Stimulated activated naive B cell treated with anti-CD40 and anti-IgM and Interleukin-4, amounts not matched to agents 10 μg/mL and 1 μg/mL and 100 μg/mL, for 72 hours (primary cell): ENCODE measurements at regions not wholly inside any gene's neighbourhood (a gene's known extent, or its start where the extent isn't known, plus 50 kb on each side); places are given as distances from the start of the nearest gene placed in this dataset.

Experiments
- ATAC-seq, 2 donors: fragments of 150-1000 bp; cut with Tn5 transposase; replicated peaks; 2 replicates each; pipeline ENCODE4 v1.10.0; 2021; ENCODE audit warnings: moderate library complexity in 1 of 2
- DNase-seq: peaks from one replicate; pipeline ENCODE4 v3.0.0; 2021
- H3K27ac Mint-ChIP-seq: one replicate; pipeline ENCODE4 v1.8.0; 2022; ENCODE audit warnings: mild to moderate bottlenecking, mixed read lengths
- H3K27me3 Mint-ChIP-seq, 2 donors: one replicate each; pipeline ENCODE4 v1.8.0; 2022; ENCODE audit warnings: mixed read lengths in 2 of 2
- H3K36me3 Mint-ChIP-seq, 2 donors: one replicate each; pipeline ENCODE4 v1.8.0; 2022; ENCODE audit warnings: mixed read lengths in 2 of 2, mild to moderate bottlenecking in 1 of 2
- H3K4me1 Mint-ChIP-seq, 2 donors: one replicate each; pipeline ENCODE4 v1.8.0; 2022; ENCODE audit warnings: mixed read lengths in 2 of 2, mild to moderate bottlenecking in 1 of 2
- H3K4me3 Mint-ChIP-seq, 2 donors: one replicate each; pipeline ENCODE4 v1.8.0; 2022; ENCODE audit warnings: mild to moderate bottlenecking in 2 of 2, mixed read lengths in 2 of 2, moderate library complexity in 1 of 2
- H3K9me3 Mint-ChIP-seq, 2 donors: one replicate each; pipeline ENCODE4 v1.8.0; 2022; ENCODE audit warnings: mixed read lengths in 2 of 2, mild to moderate bottlenecking in 1 of 2

DNA sequence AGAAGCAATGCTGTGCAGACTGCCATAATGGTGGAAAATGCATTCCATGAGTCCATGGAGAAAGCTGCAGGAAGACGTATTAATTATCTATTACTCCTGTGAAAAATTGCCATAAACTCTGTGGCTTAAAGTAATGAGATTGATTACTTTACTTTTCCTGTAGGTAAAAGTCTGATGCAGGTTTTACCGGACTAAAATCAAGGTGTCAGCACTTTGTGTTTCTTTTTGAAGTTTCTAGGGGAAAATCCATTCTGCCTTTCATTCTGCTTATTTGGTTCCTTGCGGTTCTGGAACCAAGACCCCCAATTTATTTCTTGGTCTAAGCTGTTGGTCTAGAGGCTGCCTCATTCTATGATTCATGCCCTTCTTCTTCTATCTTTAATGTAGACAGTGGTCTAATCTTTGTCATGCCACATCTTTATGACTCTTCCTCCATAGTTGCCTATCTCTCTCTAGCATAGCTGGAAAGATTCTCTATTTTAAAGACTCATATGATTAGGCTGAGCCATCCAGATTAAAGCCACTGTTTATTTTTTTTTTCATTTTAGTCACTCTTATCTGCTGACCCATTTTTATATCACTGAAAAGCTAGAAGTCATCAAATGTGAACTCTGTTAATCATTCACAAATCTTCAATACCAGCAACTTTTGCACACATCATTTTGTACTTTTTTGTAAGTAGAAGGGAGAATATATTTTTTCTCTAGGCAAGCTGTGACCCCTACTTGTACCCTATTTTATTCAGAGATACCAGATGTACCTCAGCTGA lies 2056.4 kb downstream of the PCDH7 start:
- no peaks in the 10 kb centered on the region for H3K4me1 Mint-ChIP-seq

DNA sequence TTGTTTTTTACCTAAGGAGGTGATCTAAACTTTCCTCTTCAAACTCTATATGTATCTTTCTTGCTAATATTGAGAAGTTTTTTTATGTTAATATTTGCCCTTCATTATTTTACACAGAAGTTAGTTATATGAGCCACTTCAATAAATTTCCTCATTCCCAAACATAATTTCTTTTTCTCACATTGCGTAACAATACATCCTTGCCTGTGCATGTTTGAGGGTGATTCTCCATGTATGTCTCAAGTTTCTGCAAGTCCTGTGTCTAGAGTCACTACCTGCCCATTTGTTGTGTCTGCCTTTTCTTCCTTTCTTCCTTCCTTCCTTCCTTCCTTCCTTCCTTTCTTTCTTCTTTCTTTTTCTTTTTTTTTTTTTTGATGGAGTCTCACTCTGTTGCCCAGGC lies 2057.9 kb downstream of the PCDH7 start:
- peaks cover 0 to 3% of the 10 kb centered on the region in 2 donors for H3K9me3 Mint-ChIP-seq
- H3K36me3 Mint-ChIP-seq: no peaks in the 10 kb centered on the region
- DNase-seq (no peak), ATAC-seq (no peak)
- H3K27ac Mint-ChIP-seq: no peak overlapping the region
- no peaks in the 10 kb centered on the region for H3K4me1 Mint-ChIP-seq
- no peaks in the 10 kb centered on the region for H3K27me3 Mint-ChIP-seq
- H3K4me3 Mint-ChIP-seq: no peak overlapping the region

More for the DNA sequence above, 2056.4 kb downstream of the PCDH7 start:
- H3K36me3 Mint-ChIP-seq: no peaks in the 10 kb centered on the region
- DNase-seq (no peak), ATAC-seq (no peak)
- no peak overlapping the region for H3K27ac Mint-ChIP-seq
- H3K9me3 Mint-ChIP-seq: peaks cover 0 to 7% of the 10 kb centered on the region in 2 donors
- H3K27me3 Mint-ChIP-seq: no peaks in the 10 kb centered on the region
- H3K4me3 Mint-ChIP-seq: no peak overlapping the region

DNA sequence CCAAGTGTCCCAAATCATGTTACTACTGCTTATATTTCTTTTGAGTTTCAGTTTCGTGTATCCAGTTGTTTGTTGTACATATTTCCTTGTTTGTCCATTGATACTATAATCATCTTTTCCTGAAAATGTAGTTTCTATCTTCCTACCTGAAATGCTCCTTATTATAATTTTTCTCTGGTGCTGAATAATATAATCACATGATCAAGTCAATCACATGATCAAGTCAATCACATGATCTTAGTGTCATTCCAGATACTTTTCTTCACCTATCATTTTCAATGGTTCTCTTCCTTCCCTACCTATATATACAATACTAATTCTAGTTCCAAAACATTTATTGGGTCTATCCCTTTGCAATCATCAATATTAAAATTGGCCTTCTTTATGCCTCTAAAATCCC lies 2058.8 kb downstream of the PCDH7 start:
- no peak for ATAC-seq
- Mint-ChIP-seq H3K4me3 (no peak overlapping the region), H3K9me3 (peaks cover 0 to 3% of the 10 kb centered on the region in 2 donors), H3K27me3 (no peaks in the 10 kb centered on the region), H3K4me1 (no peaks in the 10 kb centered on the region), H3K36me3 (no peaks in the 10 kb centered on the region), H3K27ac (no peak overlapping the region)
- no peak for DNase-seq

DNA sequence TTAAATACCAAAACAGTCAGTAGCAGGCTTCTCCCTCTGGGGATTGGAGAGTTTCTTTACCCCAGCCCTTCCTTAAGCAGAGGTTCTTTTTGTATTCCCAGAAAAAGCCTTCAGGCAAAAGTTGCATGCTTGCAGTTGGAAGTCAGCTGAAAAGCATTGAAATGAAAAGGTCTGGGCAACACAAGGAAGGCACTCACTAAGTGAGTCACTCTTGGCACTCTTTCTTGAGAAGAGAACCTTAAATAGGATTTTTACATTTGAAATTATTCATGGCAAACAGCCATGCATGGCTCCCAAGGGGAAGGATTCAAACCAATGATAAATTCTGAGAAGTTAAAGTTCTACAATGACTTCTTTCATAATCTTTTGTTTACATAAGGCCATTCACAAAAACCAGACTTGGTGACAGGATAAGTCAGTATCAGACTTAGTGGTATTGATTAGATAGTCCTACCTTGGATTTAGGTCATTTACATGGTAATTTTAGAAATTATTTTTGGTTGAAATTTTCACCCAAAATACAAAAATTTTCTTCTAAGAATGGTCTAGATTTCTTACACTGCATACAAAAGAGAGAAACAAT lies 2068.9 kb downstream of the PCDH7 start:
- H3K4me3 Mint-ChIP-seq: no peak overlapping the region
- no peaks in the 10 kb centered on the region for H3K27me3 Mint-ChIP-seq
- DNase-seq (no peak), ATAC-seq (no peak)
- no peaks in the 10 kb centered on the region for H3K4me1 Mint-ChIP-seq
- no peaks in the 10 kb centered on the region for H3K9me3 Mint-ChIP-seq
- no peak overlapping the region for H3K27ac Mint-ChIP-seq
- no peaks in the 10 kb centered on the region for H3K36me3 Mint-ChIP-seq

DNA sequence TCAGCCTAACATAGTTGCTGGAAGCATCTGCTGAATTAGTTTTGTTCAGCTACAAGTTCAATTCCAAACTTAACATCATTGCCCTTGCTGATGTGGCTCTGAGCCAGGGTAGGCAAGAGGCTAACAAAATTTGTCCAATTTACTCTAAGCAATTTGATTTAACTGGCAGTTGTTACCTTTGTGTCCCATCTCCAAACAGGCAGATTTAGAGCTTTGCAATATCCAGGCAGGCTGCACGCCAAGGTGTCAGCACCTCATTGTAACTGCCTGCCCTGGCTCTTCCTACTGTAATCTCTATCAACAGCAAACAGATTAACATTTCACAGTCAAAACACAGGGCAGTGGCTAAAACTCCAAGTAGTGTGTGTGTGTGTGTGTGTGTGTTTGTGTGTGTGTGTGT lies 2070.6 kb downstream of the PCDH7 start:
- no peaks in the 10 kb centered on the region for H3K4me1 Mint-ChIP-seq
- no peak overlapping the region for H3K4me3 Mint-ChIP-seq
- DNase-seq (no peak), ATAC-seq (no peak)
- H3K36me3 Mint-ChIP-seq: no peaks in the 10 kb centered on the region
- H3K27ac Mint-ChIP-seq: no peak overlapping the region
- H3K27me3 Mint-ChIP-seq: no peaks in the 10 kb centered on the region
- no peaks in the 10 kb centered on the region for H3K9me3 Mint-ChIP-seq

DNA sequence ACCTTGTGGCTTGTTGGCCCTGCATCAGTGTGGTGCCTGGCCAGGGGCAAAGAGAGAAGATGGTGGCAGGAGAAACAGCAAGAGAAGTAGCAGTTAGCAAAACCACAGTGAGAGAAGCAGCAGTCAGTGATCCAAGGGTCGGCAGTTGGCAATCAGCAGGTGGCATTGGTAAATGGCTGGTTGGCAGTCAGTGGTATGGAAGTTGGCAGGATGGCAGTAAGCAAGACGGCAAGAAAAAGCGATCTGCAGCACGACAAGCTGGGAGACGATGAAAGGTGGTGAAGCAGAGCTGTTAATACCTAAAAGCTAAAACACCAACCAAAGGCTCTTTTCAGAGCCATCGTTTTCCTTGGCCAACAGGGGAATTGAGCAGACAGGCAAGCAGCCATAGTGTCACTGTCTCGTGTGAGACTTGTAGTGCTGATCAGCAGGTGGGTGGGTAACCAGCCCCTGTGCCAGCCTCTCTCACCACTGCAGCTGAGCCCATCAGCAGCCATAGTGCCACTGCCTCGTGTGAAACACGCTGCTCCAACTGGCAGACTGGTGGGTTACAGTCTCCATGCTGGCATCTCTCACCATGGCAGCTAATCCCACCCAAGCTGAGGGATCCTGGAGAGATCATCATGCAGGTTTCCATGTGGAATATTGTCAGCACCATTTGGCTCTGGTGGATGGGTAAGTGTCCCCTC lies 2078.4 kb downstream of the PCDH7 start:
- H3K4me3 Mint-ChIP-seq: no peak overlapping the region
- no peak for DNase-seq
- no peaks in the 10 kb centered on the region for H3K27me3 Mint-ChIP-seq
- H3K9me3 Mint-ChIP-seq: peaks cover 3 to 4% of the 10 kb centered on the region in 2 donors
- peak in 1 of 2 donors; percentile 14 for ATAC-seq
- H3K27ac Mint-ChIP-seq: no peak overlapping the region
- H3K4me1 Mint-ChIP-seq: no peaks in the 10 kb centered on the region
- H3K36me3 Mint-ChIP-seq: no peaks in the 10 kb centered on the region

DNA sequence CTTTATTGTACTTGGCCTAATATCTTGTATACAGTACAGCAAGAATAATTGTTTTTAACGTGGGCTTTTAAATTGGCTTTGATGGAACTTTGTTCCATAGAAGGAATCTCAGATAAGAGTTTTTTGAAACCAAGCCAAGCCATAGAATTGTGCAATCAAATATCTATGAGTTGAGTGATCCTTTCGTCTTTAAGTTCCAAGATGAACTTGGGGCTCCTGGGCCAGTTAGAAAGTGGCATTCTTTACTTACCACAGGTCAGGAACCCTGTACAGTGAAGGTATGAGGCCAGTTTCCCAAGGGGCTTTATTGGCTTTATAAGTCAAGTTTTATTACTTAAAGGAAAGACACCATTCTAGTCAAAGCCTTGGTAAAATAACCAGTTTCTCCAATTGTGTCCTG lies 2104.2 kb downstream of the PCDH7 start:
- Mint-ChIP-seq H3K27ac (no peak overlapping the region), H3K4me3 (no peak overlapping the region), H3K27me3 (no peaks in the 10 kb centered on the region), H3K36me3 (no peaks in the 10 kb centered on the region), H3K9me3 (peaks cover 5 to 9% of the 10 kb centered on the region in 2 donors), H3K4me1 (no peaks in the 10 kb centered on the region)
- DNase-seq (no peak), ATAC-seq (no peak)

DNA sequence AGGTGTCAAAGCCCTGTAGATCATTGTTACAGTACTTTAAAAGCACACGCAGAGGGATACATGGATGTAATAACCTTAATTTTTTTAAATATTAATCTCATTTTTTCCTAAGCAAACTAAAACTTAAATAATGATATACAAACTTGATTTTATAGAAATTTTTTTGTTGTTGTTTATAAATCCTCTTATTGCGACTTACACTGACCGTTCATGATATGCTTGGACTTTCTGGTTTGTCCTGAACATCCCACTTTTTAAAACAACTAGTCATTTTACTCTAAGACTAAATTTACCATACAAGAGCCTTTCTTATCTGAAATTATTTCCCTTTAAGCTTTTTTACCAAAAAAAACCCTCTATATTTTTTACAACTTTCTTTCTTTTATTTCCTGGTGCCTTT lies 2106.0 kb downstream of the PCDH7 start:
- DNase-seq: no peak
- H3K27ac Mint-ChIP-seq: no peak overlapping the region
- H3K36me3 Mint-ChIP-seq: no peaks in the 10 kb centered on the region
- no peak overlapping the region for H3K4me3 Mint-ChIP-seq
- H3K4me1 Mint-ChIP-seq: no peaks in the 10 kb centered on the region
- no peak for ATAC-seq
- H3K9me3 Mint-ChIP-seq: peaks cover 4 to 5% of the 10 kb centered on the region in 2 donors
- no peaks in the 10 kb centered on the region for H3K27me3 Mint-ChIP-seq

DNA sequence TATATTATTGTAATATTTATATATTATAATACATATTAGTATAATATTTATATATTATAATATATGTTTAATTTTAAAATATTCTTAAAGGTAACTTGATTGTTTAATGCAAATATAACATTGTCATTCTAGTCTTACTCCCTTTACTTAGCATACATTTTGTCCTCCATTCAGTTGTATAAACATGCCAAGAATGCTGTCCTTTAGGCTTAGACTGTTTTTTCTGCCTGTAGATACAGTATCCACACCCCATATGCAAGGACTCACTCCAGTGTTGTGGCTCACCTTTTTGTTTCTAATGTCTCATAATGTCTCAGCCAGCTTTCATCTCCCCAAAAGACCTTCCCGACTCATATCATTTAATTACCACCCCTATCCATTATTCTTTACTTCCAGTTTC lies 2110.0 kb downstream of the PCDH7 start:
- no peaks in the 10 kb centered on the region for H3K36me3 Mint-ChIP-seq
- peaks cover 4% of the 10 kb centered on the region in 2 donors for H3K9me3 Mint-ChIP-seq
- no peaks in the 10 kb centered on the region for H3K4me1 Mint-ChIP-seq
- no peak overlapping the region for H3K4me3 Mint-ChIP-seq
- ATAC-seq (no peak), DNase-seq (no peak)
- no peaks in the 10 kb centered on the region for H3K27me3 Mint-ChIP-seq
- no peak overlapping the region for H3K27ac Mint-ChIP-seq

DNA sequence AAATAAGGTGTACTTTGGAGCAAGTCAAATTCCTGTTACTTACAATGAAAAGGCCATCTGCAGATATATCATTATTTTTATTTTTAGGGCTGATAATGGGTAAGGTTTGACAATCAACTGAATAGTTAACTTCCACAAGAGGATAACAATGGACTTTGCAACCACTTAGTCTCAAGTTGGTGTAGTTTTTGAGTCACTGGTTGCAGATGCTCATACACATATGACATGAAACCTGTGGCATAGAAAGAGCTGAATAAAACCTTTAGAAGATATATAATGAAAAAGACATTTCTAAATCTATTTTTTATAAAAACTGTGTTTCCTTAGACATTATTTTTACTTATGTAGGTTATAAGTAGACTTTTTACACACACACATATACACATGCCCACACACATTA lies 2110.9 kb downstream of the PCDH7 start:
- Mint-ChIP-seq H3K4me3 (no peak overlapping the region), H3K9me3 (peaks cover 4% of the 10 kb centered on the region in 2 donors)

DNA sequence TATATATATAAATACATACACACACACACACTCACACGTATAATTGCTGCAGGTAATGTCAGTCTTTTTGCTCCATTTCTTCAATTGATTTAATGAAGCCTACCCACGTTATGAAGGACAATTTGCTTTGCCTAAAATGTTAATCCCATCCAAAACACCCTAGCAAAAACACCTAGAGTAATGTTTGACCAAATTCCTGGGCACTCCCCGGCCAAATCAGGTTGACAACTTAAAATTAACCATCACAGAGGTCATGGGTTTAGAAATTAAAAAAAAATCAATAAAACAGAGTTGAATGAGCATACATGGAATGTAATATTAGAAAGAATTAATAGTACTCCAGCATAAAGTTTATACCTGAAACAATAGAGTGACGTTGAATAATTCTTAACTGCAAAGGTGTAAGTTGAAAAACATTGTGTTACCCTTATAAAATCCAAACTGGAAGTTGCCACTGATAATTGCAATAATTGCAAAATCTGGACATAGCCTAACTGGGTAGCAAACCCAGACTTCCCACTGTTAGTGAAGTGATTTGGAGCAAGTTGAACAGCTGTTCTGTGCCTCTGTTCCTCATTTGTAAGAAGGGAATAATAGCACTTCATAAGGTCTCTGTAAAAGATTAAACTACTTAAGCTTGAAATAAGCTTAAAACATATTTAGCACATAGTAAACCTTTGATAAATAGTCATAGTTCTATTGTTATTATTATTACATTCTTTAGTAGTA lies 2120.5 kb downstream of the PCDH7 start:
- Mint-ChIP-seq H3K4me3 (no peak overlapping the region), H3K27ac (no peak overlapping the region), H3K27me3 (no peaks in the 10 kb centered on the region), H3K4me1 (no peaks in the 10 kb centered on the region), H3K9me3 (no peaks in the 10 kb centered on the region), H3K36me3 (no peaks in the 10 kb centered on the region)
- no peak for DNase-seq
- no peak for ATAC-seq

More for the DNA sequence above, 2110.9 kb downstream of the PCDH7 start:
- Mint-ChIP-seq H3K27ac (no peak overlapping the region), H3K36me3 (no peaks in the 10 kb centered on the region), H3K4me1 (no peaks in the 10 kb centered on the region), H3K27me3 (no peaks in the 10 kb centered on the region)
- DNase-seq (no peak), ATAC-seq (no peak)

DNA sequence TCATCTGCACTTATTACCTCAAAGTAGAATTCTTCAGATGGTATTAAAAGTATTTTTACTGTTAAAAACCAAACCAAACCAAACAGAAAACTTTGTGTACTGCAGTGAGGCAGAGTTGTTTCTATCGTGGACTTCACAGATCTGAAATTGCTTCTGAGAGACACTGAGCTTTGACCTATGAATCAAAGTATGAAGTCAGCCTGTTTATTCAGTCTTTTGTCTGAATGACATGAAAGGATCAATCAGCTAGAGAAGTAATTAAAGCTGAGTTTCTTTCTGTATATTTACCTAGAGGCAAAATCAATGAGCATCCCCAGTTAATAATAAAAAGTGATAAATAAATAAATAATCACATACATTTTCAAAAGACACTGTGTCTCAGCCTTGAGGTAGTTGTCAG lies 2121.0 kb downstream of the PCDH7 start:
- no peaks in the 10 kb centered on the region for H3K9me3 Mint-ChIP-seq
- no peaks in the 10 kb centered on the region for H3K36me3 Mint-ChIP-seq
- H3K4me3 Mint-ChIP-seq: no peak overlapping the region
- DNase-seq (no peak), ATAC-seq (no peak)
- H3K4me1 Mint-ChIP-seq: no peaks in the 10 kb centered on the region
- H3K27ac Mint-ChIP-seq: no peak overlapping the region
- no peaks in the 10 kb centered on the region for H3K27me3 Mint-ChIP-seq

DNA sequence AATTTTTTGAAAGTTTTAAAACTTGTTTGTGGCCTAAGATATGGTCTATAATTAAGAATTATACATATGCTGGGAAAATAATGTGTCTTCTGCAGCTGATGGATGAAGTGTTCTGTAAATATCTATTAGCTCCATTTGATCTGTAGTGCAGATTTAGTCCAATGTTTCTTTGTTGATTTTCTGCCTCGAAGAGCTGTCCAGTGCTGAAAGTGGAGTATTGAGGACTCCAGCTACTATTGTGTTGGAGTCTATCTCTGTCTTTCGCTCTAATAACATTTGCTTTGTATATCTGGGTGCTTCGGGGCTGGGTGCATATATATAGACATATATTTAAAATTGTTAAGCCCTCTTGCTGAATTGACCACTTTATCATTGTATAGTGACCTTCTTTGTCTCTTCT lies 2127.3 kb downstream of the PCDH7 start:
- Mint-ChIP-seq H3K36me3 (no peaks in the 10 kb centered on the region), H3K9me3 (peaks cover 0 to 3% of the 10 kb centered on the region in 2 donors), H3K27ac (no peak overlapping the region), H3K27me3 (no peaks in the 10 kb centered on the region), H3K4me1 (no peaks in the 10 kb centered on the region), H3K4me3 (no peak overlapping the region)
- no peak for ATAC-seq
- DNase-seq: no peak

DNA sequence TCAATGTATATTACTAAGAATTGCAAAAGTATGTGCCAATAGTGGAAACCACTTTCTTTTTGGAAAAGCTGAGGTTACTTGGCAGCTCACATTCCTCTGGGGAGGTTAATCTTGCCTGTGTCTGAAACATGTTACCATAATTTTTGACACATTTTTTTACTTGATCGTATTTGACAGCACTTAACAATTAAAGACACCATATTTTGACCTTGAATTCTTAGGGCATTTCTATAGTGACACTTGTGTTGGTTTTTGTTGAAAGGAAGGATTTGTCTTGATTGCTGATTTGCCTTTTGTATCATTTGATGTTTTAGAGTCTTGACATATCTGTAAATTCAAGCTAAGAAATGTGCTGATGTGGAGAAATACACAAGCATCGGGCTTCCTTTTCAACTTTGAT lies 2135.5 kb downstream of the PCDH7 start:
- Mint-ChIP-seq H3K27ac (no peak overlapping the region), H3K4me1 (no peaks in the 10 kb centered on the region), H3K36me3 (no peaks in the 10 kb centered on the region), H3K27me3 (no peaks in the 10 kb centered on the region), H3K9me3 (peaks cover 4 to 7% of the 10 kb centered on the region in 2 donors), H3K4me3 (no peak overlapping the region)
- DNase-seq: no peak
- no peak for ATAC-seq
